ENCODE measurements at regions not wholly inside any gene's neighbourhood (a gene's known extent, or its start where the extent isn't known, plus 50 kb on each side); places are given as distances from the start of the nearest gene placed in this dataset.

- TF ChIP-seq CTCF (IDR thresholded peaks at IDR 0.05; ENCODE audit: low read depth, low read length) = no peak
- no peak for DNase-seq (ENCODE audit: extremely low read depth, low read depth)
Observed at GRCh38 chr11:8822469-8822868, 88.5 kb upstream of the AKIP1 start.

- TF ChIP-seq CTCF (IDR thresholded peaks at IDR 0.05; ENCODE audit: low read depth, low read length) = no peak
- DNase-seq (ENCODE audit: extremely low read depth, low read depth) = no peak
Observed at GRCh38 chr11:8823174-8823742, 87.7 kb upstream of the AKIP1 start.

DNA sequence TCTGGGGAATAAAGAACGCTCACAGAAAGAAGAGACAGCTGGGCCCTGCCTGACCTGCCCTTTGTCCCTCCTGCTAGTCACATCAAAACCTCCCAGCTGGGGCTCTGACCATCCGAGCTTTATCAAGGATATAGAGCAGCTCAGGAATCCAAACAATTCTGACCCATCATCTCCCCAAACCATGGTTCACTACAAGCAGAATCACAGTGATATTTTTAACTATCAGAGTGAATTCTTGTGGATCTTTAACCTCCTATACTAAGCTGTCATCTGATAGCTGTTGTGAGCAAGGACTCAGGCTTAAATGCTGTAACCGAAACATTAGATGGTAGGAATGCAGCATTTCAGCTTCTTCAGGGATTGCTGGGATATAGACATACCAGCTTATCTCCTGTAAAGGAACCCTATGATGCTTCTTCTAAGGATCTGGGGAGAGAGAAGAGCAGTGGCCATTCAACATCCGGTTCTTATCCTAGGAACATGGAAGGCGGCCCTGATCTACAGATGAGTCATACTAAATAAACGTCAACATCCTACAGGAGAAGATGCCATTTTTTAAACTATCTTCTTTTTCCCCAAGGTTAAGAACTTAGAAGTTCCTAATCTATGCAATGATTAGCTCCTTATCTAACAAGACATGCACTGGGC is 84.7 kb upstream of the AKIP1 start:
- peak; percentile 35 for DNase-seq (ENCODE audit: extremely low read depth, low read depth)
- no peak for TF ChIP-seq CTCF (IDR thresholded peaks at IDR 0.05; ENCODE audit: low read depth, low read length)

DNA sequence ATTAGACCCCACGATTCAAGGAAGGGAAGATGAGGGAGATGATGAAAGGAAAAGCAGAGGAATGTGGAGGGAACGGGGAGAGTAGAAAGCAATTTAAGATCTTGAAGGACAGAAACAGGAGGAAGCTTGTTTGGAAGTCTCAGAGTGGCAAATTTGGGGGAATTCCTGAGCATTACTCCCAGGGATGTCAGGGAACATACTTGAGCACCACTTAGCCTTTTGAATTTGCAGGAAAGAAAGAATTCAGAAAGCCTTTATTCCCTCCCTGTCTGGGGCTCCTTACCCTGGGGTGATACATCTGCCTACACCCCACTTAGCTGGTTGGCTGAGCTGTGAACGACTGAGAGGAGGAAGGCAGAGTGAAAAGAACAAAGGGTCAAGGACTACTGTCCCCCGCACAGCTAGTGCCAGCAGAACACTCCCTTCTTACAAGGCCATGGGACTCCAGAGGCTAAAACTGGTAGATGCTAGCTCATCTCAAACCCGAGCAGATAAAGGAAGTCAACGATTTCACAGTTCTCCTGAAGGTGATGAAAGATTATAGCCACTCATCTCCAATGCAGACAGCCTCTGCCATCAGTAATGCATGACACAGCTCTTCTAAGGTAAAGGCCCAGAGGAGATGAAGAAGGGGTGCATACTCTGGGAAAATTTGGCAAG is 84.0 kb upstream of the AKIP1 start:
- DNase-seq (ENCODE audit: extremely low read depth, low read depth) = no peak
- TF ChIP-seq CTCF (IDR thresholded peaks at IDR 0.05; ENCODE audit: low read depth, low read length) = no peak

GRCh38 chr11:8828046-8828445 is 82.9 kb upstream of the AKIP1 start:
- no peak for DNase-seq (ENCODE audit: extremely low read depth, low read depth)
- no peak for TF ChIP-seq CTCF (IDR thresholded peaks at IDR 0.05; ENCODE audit: low read depth, low read length)

- TF ChIP-seq CTCF (IDR thresholded peaks at IDR 0.05; ENCODE audit: low read depth, low read length) = no peak
- no peak for DNase-seq (ENCODE audit: extremely low read depth, low read depth)
Observed at GRCh38 chr11:8828580-8829361, 82.2 kb upstream of the AKIP1 start.

DNA sequence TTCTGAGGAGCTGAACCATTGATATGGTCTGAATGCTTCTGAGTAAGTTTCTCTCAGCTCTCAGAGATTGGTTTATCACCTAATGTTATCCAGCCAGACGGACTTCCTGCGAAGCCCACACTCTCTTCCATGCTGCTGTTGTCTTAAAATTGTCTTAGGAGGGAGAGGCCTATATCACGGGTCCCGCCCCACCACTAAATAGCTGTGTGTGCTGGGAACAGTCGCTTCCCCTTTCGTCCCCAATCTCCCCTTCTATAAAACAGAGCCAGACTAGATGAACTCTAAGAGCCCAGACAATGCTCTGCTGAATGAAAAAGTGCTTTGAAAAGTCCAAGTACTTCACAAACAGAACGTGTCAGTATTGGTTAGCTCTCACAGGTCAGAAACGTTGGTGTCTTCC is 81.4 kb upstream of the AKIP1 start:
- TF ChIP-seq CTCF (IDR thresholded peaks at IDR 0.05; ENCODE audit: low read depth, low read length) = no peak
- DNase-seq (ENCODE audit: extremely low read depth, low read depth) = no peak

Data from AG09319 (cell line).